IPS-NIHi11 (cell line): ENCODE measurements at regions not wholly inside any gene's neighbourhood (a gene's known extent, or its start where the extent isn't known, plus 50 kb on each side); places are given as distances from the start of the nearest gene placed in this dataset.
"Not testable (repeated sequence)": the region's sequence is repeated elsewhere in the genome, so short reads cannot be mapped to it uniquely, and the experiment has no call there.

Experiments used
- DNase-seq: peaks from one replicate; pipeline ENCODE4 v3.0.0; 2012; ENCODE audit warnings: mixed read lengths, low spot score

DNA sequence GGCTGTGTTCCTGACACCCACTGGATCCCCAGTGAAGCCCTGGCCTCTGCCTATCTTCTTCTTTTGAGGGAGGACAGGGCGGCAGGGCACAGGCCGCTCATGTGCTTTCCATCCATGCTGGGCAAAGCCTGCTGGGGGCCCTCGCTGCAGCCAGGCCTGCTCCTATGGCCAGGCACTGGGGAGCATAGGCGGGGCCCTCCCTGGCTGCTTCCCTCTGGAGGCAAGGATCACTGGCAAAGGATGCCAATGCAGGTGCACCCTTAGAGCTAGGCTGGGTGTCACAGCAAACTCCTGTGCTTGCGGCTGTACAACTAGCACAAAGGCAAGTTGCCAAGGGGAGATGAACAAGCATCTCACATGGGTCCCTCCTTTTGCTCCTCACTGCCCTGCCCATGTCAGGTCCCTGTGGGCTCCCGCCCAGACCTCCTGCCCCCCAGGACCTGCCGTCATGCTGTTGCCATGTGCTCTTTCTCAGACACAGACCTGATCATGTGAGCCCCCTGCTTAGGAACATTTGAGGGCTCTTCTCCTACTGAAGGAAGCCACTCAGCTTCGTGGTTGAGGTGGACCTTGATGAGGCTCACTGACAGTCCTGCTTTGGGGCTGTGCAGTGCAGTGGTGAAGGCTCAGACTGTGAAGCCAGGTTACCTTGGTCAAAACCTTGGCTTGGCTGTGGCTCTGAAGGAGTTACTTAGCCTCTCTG lies 393.6 kb downstream of the PTPRU start:
- no peak for DNase-seq

DNA sequence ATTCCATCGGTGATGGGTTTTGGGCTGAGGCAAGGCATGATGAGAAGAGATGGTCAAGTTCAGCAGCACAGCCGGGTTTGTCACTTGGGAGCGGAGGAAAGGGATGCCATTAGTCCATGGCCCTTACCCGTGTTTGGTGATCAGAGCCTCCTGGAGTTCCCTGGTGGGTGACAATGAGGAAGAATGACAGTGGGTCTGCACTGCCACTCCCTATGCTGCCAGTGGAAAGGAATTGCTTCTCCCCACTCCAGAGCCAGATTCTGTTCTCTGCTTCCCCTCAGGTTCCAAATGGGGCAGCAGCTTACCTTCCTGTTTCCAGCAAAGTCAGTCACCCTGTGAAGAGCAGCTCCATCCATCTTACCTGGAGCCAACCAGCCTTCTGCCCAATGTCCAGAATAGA lies 393.1 kb downstream of the PTPRU start:
- DNase-seq, result no peak

DNA sequence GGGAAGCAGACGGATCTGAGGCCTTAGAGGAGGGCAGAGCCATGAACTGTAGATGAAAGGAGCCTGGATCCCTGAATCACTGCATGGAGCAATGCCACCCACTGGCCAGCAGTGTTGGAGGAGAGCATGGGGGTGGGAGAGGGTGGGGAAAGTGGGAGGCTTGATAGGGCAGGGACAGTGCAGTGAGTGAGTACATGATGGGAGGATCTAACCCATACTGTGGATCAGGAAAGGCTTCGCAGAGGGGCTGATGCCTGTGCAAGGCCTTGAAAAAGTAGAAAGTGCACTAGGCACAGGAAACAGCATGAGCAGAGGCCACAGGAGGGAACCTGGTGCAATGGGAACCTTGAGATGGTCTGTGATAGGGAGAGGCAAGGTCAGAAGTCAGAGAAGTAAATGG lies 391.9 kb downstream of the PTPRU start:
- DNase-seq, result no peak

DNA sequence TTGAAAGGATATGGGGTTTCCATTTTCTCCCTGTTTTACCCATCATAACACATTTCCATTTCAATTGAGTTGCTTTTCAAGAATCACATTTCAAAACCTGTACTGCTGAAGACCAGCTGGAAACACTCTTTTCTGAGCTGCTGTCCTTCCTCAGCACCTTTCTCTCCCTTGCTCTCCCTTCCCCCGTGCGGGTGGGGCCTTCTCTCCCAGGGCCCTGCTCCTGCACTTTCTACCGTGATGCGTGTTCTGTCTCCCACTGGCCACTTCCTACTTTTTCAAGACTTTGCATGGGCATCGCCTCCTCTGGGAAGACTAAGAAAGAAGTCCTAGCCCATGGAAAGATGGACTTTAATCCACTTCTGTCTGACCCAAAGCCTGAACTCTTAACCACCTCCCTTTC lies 390.4 kb downstream of the PTPRU start:
- DNase-seq, result no peak

DNA sequence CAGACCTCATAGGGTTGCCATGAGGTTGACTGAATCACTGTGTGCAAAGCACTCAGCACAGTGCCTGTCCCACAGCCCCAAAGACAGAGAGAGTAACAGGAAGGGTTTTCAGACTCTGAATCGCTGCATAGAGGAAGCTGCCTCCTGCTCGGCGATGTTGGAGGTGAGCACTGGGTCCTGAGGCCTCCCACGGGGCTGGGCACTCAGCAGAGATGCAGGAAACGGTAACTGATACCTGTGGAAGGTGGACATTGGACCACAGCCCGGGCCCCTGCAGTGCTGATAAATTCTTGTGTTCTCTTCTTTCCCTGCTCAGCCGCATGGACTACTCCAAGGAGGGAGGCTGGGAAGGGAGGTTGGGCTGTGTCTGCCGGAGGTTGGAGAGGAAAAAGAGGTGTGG lies 389.7 kb downstream of the PTPRU start:
- DNase-seq, result no peak

DNA sequence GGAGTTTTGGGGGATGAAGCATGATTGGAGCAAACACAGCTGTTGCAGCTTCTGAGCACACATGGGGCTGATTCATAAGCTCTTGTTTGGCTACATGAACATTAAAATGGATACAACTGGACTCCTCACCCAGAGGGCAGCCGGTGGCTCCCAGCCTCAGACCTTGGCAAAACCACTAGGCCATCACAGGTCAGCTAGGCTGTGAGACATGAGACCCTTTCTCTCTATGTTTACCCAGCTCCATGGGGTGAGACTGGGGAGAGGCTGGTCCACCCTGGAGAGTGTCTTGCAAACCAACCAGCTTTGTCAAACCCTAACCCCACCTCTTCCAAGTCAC lies 388.7 kb downstream of the PTPRU start:
- no peak for DNase-seq

DNA sequence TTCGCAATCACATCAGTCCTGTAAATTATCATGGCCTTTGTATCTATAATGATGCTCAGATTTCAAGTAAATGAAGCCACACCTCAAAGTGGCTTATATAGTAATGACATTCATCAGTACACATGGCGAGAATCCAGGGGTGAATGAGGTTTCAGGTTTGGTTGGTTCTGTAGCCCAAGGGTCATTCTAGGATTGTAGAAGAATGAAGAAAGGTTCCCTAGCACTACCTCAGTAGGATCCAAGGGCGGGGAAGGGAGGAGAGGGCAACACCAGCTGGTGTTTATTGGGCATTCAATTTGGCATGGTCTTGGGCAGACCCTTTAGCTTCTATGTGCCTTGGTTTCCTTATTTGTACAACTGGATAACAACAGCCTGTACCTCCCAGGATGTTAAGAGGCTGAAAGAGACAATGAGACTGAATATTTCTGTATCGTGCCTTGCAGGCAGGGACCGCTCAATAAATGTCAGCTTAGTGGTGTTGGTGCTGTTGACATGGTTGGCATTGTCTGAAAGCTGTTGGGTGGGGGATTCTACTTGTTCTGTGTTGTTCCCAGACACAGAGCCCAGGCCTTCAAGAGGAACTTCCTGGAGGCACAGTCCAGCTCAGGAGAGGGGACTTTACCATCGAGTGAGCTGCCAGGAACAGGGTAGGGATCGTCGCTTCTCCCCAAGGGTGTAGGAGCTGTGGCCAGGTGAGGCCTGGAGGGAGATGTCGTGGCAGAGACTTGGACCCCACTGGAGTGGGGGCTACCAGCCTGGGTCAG lies 388.2 kb downstream of the PTPRU start:
- DNase-seq, result no peak

DNA sequence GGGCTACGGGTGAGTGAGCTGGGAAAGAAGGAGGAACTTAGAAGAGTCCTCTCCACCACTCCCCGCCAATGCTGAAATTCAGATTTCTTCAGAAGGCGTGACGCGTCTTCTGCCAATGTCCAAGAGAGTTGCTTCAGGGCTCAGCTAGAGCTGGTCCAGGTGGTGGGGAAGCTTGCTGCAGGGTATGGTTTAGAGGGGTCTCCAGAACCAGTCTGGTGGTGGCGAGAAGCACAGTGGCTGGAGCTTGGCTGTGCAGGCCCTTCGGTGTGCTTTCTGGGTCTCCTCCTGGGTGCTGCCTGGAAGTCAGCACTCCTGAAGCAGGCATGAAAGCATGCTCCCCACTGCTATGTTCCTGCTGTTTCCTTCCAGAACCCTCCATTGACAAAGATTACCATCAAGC lies 387.2 kb downstream of the PTPRU start:
- no peak for DNase-seq

DNA sequence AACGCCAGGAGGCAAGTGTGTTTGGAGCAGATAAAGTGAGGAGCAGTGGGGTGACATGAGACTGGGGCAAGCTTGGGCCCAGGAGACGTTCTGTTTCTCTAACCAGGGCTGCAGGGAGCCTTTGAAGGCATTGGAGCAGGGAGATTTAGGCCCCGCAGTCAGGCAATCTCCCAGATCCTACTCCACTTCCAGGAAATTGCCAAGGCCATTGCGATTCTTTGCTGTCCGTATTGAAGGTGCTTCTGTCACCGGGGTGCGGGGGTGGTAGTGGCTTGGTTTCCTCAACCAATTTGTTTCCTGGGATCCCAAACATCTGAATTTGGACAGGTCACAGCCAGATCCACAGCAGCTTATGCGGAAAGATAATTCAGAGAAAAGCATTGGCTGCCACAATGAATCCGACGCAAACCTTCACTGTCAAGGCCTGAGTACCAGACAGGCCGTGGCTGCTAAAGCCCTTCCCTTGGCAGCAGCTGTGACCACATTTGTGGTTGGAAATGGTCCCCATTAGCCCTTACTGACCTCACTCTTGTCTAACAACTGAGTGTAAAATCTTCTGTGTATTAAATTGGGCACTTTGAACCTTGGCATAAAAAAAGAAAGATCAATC lies 385.6 kb downstream of the PTPRU start:
- DNase-seq, result no peak

DNA sequence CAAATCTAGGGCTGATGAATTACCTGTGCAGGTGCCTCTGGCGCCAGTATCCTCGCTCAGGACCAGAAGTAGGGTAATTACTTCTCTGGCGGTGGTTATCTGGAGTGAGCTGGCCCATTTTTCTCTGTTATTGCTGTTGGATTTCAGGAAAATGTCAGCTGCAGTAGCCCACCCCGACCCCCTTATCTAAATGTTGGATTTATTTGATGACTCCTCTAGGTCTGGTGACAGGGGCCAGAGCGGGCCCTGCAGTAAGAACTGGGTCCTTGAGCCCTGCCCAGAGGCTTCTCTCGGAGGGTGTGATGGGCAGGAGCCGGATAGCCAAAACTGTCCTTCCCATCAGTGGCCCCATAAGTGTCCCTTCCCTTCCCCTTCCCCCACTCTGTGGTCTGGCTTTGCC lies 384.3 kb downstream of the PTPRU start:
- no peak for DNase-seq

DNA sequence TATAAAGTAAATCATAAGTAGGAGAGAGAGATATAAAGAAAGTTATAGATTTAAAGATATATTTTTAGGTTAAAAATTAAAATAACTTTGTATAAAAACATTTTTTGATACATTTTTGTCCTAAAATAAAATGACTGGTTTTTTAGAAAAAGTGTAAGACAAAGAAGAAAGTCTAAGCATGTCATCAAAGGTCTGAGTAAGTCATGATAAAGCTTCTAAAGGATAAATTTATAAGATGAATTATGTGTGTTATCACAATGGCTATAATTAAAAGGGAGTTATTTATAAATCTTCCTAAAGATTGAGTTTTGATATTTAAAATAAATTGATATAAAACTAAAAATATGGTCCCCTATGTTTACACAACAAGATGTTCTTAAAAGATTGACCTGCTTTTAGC lies 370.9 kb downstream of the PTPRU start:
- DNase-seq, result no peak

DNA sequence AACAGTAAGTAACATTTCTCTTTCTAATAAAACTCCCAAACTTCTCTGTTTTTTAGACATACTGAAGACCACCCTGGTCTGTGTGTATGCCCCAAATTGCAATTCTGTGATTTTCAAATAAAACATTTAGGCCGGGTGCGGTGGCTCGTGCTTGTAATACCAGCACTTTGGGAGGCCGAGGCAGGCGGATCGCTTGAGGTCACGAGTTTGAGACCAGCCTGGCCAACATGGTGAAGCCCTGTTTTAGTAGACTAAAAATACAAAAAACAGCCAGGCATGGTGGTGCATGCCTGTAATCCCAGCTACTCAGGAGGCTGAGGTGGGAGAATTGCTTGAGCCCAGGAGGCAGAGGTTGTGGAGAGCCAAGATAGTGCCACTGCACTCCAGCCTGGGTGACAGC lies 368.5 kb downstream of the PTPRU start:
- not testable (repeated sequence) for DNase-seq

DNA sequence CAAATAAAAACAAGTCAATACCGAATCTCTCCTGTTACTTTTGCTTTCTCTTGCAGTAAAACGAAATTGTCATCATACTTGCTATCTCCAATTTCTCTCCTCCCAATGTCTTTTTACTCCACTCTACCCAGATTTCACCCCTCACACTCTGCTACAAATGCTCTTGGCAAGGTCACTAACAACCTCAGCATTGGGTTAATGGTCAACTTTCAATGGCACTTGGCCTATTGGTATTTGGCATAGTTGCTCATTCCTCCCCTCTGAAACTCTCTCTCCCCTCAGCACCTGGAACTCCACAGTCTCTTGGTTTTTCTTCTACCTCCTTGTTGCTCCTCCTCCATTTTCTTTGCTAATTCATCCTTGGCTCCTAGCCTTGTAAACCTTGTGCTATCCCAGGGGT lies 367.3 kb downstream of the PTPRU start:
- DNase-seq, result no peak

DNA sequence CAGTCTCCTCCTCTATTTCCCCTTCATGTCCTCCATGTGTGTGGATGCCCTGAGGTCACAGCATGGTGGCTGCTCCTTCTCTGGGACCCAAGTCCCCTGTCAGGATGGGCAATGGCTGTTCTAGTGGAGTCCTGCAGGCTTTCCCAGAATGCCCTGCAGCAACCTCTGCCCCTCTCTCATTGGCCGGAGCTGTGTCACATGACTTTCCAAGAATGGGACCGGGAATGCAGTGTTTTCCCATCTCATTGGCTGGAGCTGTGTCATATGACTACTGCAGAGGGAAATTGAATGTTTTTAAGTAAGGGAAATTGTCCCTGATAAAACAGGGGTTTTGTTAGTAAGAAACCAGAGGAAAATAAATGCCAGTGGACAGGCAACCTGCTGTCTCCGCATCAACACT lies 365.9 kb downstream of the PTPRU start:
- DNase-seq, result no peak

DNA sequence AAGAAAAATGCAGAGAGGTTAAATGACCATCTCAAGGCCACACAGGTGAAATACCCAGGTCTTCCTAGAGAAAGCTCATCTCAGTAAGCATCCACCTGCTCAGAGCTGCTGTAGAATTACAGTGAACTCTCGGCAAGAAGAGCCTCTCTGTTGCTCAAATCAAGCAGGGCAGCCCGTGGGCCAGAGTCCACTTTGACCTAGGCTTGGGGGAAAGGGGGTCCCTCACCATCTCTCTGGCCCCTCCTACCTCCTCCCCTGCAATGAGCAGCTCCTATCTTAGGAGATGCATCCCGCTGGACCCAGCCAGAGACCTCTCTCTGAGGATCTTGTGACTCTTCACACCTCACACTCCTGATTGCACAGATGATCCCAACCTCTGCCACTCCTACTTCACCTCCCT lies 364.7 kb downstream of the PTPRU start:
- DNase-seq, result no peak

DNA sequence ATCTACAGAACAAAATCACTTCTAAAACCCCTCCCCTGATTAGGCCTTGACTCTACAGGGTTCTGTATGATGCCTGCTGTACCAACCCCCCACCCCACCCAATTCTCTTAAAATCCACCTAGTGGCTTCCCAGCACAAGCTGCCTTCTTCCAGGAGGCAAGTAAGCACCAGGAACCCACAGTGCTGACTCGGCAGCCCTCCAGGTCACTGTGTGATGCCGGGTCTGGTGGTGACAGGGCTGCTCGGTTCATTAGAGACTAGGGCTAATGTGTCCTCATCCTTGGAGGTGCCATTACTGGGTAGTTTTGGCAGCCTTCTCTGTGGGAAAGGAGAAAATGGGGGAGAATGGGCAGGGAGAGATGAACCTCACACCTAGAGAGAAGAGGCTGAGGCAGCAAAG lies 363.5 kb downstream of the PTPRU start:
- no peak for DNase-seq

DNA sequence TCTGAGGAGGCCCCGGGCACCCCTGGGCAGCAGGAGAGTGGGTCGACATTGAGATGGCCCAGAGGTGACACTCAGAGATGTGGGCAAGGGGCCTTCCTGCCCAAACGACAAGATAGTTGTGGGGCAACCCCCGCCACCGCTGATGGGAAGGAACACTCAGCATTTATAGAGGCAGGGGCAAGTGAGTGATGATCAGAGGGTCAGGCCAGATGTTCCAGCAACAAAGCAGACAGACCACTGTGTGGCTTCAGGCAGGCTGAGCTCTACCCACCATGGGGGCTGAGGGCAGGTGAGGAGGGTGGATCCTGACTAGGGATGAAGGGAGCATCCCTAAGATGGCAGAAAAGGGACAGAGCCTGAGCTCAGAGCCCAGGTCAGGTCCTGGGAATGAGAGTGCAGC lies 362.7 kb downstream of the PTPRU start:
- DNase-seq, result no peak

DNA sequence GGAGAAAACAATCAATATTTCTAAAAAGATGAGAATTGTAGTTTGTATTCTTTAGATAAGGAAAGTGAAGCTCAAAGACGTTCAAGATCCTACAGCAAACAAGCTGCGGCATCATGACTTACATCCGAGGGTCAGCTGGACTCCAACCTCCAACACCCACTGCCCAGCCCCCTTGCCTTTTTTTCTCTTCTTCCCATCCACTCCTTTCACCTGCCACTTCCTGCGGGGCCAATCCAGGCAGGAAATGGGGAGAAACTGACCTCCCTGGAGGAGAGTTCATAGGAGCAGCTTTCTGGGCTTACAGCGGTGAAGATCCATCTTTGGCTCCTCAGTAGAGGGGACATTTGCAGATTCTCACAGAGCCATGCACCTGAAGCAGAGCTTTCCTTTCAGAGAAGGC lies 361.5 kb downstream of the PTPRU start:
- DNase-seq, result no peak

DNA sequence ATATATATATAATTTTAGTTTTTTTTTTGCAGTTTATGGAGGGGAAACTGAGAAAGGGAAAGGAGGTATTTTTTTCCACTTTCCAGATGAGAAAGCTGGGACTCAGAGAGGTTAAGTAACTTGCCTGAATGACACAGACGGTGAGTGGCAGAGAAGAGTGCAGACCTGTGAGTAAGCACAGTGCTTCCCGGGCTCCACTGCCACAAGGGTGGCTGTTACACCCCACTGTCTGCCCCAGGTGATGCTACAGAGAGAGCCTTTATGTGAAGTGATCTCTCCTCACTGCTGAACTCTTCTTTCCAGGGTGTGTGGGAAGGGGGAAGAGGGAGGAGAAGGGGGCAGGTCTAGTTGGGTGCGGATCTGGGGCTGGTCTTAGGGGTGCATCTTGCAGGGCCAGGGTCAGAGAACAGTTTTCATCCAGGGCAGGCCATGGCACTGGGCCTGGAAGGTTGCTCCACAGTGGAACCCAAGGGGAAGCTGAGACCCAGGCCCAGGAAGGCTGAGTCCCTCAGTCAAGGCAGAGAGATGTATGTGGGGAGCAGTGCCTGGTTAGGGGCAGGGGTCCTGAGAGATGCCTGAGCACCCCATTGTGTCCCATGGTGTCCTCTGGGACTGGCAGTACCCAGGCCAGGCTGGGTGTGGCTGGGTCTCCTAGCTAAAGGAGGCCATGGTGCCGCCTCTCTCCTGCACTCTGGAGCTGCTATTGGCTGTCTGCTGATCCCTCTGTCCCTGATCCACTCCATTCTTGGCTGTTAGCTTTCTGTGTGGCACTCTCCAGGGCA lies 357.5 kb downstream of the PTPRU start:
- no peak for DNase-seq

DNA sequence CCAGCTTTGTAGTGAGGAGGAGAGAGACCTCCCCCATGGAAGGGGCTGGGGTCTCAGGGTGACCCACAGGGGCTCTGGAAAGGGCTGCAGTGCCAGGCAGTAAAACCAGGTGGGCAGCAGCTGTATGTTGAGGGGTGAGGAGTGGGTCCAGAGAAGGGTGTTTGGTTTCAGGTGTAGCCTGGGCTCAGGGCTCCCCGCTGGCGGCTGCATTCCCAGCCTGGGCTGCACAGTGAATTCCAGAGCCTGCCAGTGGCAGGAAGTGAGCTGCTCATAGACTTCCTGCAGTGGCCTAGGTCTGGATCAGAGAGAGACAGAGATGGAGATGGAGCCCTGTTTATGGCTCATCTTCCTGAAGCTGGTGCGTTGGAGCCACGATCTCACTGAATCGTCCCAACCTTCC lies 356.4 kb downstream of the PTPRU start:
- peak; percentile 45 for DNase-seq

DNA sequence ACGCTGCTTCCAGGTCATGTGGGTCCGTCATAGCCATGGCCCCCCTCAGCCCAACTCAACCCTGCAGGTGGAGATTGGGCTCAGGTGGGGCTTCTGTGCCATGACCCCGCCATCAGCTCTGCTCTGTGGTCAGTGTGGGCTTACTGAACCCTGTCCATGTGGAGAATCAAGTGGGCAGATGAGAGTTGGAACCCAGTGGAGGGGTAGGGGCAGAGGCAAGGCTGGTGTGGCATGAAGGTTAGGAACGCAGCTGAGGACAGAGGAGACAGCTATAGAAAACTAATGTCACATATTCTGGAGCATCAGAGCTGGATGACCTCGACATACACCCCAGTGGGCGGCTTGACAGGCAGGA lies 355.9 kb downstream of the PTPRU start:
- DNase-seq, result no peak

DNA sequence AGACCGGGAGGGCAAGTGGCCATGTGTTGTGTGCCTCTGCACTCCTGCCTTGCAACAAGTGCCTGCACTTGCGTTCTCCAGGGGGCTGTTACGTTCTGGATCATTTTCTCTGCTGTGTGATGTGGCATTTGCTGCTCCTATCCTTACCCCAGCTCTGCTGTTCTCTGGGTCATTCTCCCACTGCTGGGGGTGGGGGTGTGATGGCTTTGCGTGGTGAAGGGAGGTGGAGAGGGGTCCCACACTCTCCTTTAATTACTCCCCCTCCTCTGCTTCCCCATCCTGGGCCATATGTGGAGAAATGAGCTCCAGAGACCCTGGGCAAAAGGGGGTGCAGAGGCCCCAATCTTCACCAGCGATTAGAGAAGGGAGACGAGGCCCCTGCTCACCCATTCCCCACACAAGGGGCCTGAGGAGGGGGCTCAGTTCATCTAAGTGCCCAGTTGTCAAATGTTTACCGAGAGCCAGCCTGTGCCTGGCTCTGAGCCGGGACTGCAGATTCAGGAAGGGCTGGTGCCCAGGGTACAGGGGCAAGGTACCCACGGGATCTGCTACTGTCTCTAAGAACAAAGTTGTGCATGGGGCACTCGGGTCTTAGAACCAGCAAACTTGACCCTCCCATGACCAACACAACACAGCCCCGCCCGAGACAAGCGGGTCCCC lies 355.4 kb downstream of the PTPRU start:
- no peak for DNase-seq
